ENCODE measurements at regions not wholly inside any gene's neighbourhood (a gene's known extent, or its start where the extent isn't known, plus 50 kb on each side); places are given as distances from the start of the nearest gene placed in this dataset.

GRCh38 chr10:129331207-129331838 lies 135.7 kb upstream of the MGMT start:
- DNase-seq (ENCODE audit: low read depth), result no peak
- H3K4me3 ChIP-seq (ENCODE audit: low read depth, low read length), result no peak overlapping the region

GRCh38 chr10:129331839-129332220 lies 135.2 kb upstream of the MGMT start:
- no peak for TF ChIP-seq CTCF (conservative IDR thresholded peaks at IDR 0.05; ENCODE audit: low read depth, low read length)
- H3K4me3 ChIP-seq (ENCODE audit: low read depth, low read length), result no peak overlapping the region
- no peak for DNase-seq (ENCODE audit: low read depth)

More at GRCh38 chr10:129331207-129331838, 135.7 kb upstream of the MGMT start:
- no peak for TF ChIP-seq CTCF (conservative IDR thresholded peaks at IDR 0.05; ENCODE audit: low read depth, low read length)

- no peak overlapping the region for H3K4me3 ChIP-seq (ENCODE audit: low read depth, low read length)
- DNase-seq (ENCODE audit: low read depth), result no peak
- TF ChIP-seq CTCF (conservative IDR thresholded peaks at IDR 0.05; ENCODE audit: low read depth, low read length), result peak; percentile 84
Measured at GRCh38 chr10:129332476-129332875, 134.6 kb upstream of the MGMT start.

GRCh38 chr10:129333706-129334105 lies 133.3 kb upstream of the MGMT start:
- H3K4me3 ChIP-seq (ENCODE audit: low read depth, low read length), result no peak overlapping the region
- DNase-seq (ENCODE audit: low read depth), result no peak
- no peak for TF ChIP-seq CTCF (conservative IDR thresholded peaks at IDR 0.05; ENCODE audit: low read depth, low read length)

GRCh38 chr10:129334266-129334665 lies 132.8 kb upstream of the MGMT start:
- H3K4me3 ChIP-seq (ENCODE audit: low read depth, low read length), result no peak overlapping the region
- no peak for DNase-seq (ENCODE audit: low read depth)
- no peak for TF ChIP-seq CTCF (conservative IDR thresholded peaks at IDR 0.05; ENCODE audit: low read depth, low read length)

- no peak for DNase-seq (ENCODE audit: low read depth)
- TF ChIP-seq CTCF (conservative IDR thresholded peaks at IDR 0.05; ENCODE audit: low read depth, low read length), result no peak
- no peak overlapping the region for H3K4me3 ChIP-seq (ENCODE audit: low read depth, low read length)
Measured at GRCh38 chr10:129335396-129335795, 131.6 kb upstream of the MGMT start.

GRCh38 chr10:129335942-129336341 lies 131.1 kb upstream of the MGMT start:
- H3K4me3 ChIP-seq (ENCODE audit: low read depth, low read length), result no peak overlapping the region
- no peak for DNase-seq (ENCODE audit: low read depth)
- no peak for TF ChIP-seq CTCF (conservative IDR thresholded peaks at IDR 0.05; ENCODE audit: low read depth, low read length)
